Neural cell (in vitro differentiated cells): ENCODE measurements at regions not wholly inside any gene's neighbourhood (a gene's known extent, or its start where the extent isn't known, plus 50 kb on each side); places are given as distances from the start of the nearest gene placed in this dataset.
"Not testable (repeated sequence)": the region's sequence is repeated elsewhere in the genome, so short reads cannot be mapped to it uniquely, and the experiment has no call there.

Experiments used
- EP300 ChIP-seq: fragments of 450-650 bp; conservative IDR thresholded peaks from 2 replicates; pipeline ENCODE4 v1.6.1; 2014; ENCODE audit warnings: antibody characterized with exemption, mild to moderate bottlenecking, moderate library complexity; ENCODE audit not compliant: poor library complexity, severe bottlenecking
- TAF1 ChIP-seq: IDR thresholded peaks from 2 replicates; pipeline ENCODE4 v1.6.1; 2012; ENCODE audit warnings: low read depth
- TF ChIP-seq, protein P1 (sequence below): fragments of 450-650 bp; IDR thresholded peaks from 2 replicates; pipeline ENCODE4 v1.5.1; 2014; ENCODE audit warnings: antibody characterized with exemption, mild to moderate bottlenecking, moderate library complexity; ENCODE audit not compliant: poor library complexity, severe bottlenecking

DNA sequence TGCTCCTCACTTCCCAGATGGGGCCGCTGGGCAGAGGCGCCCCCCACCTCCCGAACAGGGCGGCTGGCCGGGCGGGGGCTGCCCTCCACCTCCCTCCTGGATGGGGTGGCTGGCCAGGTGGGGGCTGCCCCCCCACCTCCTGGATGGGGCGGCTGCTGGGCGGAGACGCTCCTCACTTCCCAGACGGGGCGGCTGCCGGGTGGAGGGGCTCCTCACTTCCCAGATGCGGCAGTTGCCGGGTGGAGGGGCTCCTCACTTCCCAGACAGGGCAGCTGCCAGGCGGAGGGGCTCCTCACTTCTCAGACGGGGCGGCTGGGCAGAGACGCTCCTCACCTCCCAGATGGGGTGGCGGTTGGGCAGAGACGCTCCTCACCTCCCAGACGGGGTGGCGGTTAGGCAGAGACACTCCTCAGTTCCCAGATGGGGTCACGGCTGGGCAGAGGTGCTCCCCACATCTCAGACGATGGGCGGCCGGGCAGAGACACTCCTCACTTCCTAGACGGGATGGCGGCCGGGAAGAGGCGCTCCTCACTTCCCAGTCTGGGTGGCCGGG is 428.8 kb downstream of the FGF13 start:
- TF ChIP-seq TAF1, EP300: not testable (repeated sequence)
- TF ChIP-seq, protein P1, sequence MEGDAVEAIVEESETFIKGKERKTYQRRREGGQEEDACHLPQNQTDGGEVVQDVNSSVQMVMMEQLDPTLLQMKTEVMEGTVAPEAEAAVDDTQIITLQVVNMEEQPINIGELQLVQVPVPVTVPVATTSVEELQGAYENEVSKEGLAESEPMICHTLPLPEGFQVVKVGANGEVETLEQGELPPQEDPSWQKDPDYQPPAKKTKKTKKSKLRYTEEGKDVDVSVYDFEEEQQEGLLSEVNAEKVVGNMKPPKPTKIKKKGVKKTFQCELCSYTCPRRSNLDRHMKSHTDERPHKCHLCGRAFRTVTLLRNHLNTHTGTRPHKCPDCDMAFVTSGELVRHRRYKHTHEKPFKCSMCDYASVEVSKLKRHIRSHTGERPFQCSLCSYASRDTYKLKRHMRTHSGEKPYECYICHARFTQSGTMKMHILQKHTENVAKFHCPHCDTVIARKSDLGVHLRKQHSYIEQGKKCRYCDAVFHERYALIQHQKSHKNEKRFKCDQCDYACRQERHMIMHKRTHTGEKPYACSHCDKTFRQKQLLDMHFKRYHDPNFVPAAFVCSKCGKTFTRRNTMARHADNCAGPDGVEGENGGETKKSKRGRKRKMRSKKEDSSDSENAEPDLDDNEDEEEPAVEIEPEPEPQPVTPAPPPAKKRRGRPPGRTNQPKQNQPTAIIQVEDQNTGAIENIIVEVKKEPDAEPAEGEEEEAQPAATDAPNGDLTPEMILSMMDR: not testable (repeated sequence)
